ENCODE measurements at regions not wholly inside any gene's neighbourhood (a gene's known extent, or its start where the extent isn't known, plus 50 kb on each side); places are given as distances from the start of the nearest gene placed in this dataset.

DNA sequence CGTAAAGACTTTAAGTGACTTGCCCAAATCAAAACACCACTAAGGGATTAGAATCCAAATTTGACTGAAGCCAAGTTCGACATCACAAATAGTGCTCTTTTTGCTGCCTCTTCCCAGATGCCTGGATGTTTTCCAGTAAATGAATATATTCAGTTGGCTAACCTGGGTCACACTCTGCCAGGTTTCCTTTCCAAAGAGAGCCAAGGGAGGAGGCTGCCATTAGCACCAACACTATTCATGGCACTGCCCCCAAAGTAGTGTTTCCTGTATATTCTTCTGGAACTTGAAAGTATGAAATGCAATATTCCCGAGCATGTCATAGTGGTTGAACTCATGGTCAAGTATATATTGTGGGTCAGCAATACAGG lies 219.3 kb upstream of the UBASH3B start:
- H3K4me3 ChIP-seq (ENCODE audit: low read depth, low read length) = no peak overlapping the region
- H3K36me3 ChIP-seq (ENCODE audit: control insufficient read depth, insufficient read depth, low read length) = no peaks in the 10 kb centered on the region
- H3K9ac ChIP-seq (ENCODE audit: low read depth, low read length) = no peak overlapping the region
- H3K4me1 ChIP-seq (ENCODE audit: control insufficient read depth, insufficient read depth, low read length) = peaks cover 16% of the 10 kb centered on the region
- H3K27me3 ChIP-seq (ENCODE audit: control insufficient read depth, insufficient read depth, low read length) = no peaks in the 10 kb centered on the region
- no peaks in the 10 kb centered on the region for H3K9me3 ChIP-seq (ENCODE audit: control insufficient read depth, insufficient read depth, low read length)

DNA sequence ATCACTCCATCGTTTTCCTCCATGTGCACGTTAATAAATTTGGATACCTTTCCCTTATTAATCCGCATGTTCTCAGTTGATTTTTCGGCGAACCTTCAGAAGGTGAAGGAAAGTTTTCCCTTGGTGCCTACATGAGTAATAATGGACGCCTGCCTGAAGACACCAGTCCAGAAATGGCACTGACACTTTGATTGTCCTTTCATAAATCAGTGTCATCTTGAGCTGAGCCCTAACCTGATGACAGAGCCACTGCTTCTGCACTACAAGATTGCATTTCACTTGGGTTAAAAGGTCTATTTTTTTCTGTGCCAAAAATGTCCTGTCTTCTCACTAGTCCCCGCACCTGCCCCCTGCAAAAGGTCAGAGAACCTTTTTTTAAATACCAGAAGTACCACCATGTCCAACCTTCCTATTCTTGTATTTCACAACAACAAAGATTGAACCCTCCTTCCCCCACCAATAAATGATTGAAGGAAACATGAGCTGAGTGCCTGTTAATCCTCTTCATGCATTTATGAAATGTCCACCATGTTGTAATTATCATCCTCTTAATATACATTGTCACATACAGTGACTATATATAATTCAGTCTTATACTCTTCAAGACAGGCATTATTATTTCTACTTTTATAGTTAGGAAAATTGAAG lies 219.9 kb upstream of the UBASH3B start:
- H3K4me1 ChIP-seq (ENCODE audit: control insufficient read depth, insufficient read depth, low read length) = peaks cover 16% of the 10 kb centered on the region
- H3K27me3 ChIP-seq (ENCODE audit: control insufficient read depth, insufficient read depth, low read length) = no peaks in the 10 kb centered on the region
- no peaks in the 10 kb centered on the region for H3K9me3 ChIP-seq (ENCODE audit: control insufficient read depth, insufficient read depth, low read length)
- H3K4me3 ChIP-seq (ENCODE audit: low read depth, low read length) = no peak overlapping the region
- no peaks in the 10 kb centered on the region for H3K36me3 ChIP-seq (ENCODE audit: control insufficient read depth, insufficient read depth, low read length)
- no peak overlapping the region for H3K9ac ChIP-seq (ENCODE audit: low read depth, low read length)

DNA sequence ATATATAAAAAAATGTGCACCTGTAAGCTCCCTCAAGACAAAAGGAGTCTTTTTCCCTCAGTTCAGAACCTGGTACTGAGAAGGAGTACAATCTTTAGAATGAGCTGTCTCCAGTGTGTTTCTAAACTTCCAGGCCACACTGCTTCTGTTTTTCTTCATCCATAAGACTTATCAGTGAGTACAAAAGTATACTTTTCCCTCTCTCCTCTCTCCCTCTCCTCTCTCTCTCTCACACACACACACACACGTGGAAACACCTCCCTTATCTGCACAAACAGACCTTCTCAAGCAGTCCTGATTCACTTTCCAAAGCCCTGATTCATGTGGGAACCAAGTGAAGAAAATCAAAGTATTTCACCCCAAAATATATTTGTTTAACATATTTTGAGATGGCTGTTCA lies 220.7 kb upstream of the UBASH3B start:
- Histone ChIP-seq H3K9me3 (ENCODE audit: control insufficient read depth, insufficient read depth, low read length) (no peaks in the 10 kb centered on the region), H3K4me1 (ENCODE audit: control insufficient read depth, insufficient read depth, low read length) (peaks cover 13% of the 10 kb centered on the region), H3K27me3 (ENCODE audit: control insufficient read depth, insufficient read depth, low read length) (no peaks in the 10 kb centered on the region), H3K36me3 (ENCODE audit: control insufficient read depth, insufficient read depth, low read length) (no peaks in the 10 kb centered on the region), H3K4me3 (ENCODE audit: low read depth, low read length) (no peak overlapping the region), H3K9ac (ENCODE audit: low read depth, low read length) (no peak overlapping the region)

DNA sequence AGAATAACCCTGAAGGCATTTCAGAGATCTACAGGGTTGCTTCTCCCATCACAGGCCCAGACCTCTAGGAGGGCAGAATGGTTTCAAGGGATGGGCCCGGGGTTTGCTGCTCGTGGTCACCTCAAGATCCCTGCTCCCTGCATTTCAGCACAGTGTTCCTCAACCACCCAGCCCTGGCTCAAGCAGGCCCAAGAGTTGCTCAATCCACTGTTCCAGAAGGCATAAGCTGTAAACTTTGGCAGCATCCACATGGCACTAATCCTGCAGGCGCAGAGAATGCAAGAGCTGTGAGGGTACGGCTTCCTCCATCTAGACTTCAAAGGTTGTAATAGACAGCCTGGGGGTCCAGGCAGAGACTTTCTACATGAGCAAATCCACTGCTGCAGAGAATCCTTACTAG lies 225.0 kb upstream of the UBASH3B start:
- Histone ChIP-seq H3K36me3 (ENCODE audit: control insufficient read depth, insufficient read depth, low read length) (no peaks in the 10 kb centered on the region), H3K9me3 (ENCODE audit: control insufficient read depth, insufficient read depth, low read length) (no peaks in the 10 kb centered on the region), H3K27me3 (ENCODE audit: control insufficient read depth, insufficient read depth, low read length) (no peaks in the 10 kb centered on the region), H3K4me3 (ENCODE audit: low read depth, low read length) (no peak overlapping the region), H3K4me1 (ENCODE audit: control insufficient read depth, insufficient read depth, low read length) (peaks cover 6% of the 10 kb centered on the region), H3K9ac (ENCODE audit: low read depth, low read length) (no peak overlapping the region)

DNA sequence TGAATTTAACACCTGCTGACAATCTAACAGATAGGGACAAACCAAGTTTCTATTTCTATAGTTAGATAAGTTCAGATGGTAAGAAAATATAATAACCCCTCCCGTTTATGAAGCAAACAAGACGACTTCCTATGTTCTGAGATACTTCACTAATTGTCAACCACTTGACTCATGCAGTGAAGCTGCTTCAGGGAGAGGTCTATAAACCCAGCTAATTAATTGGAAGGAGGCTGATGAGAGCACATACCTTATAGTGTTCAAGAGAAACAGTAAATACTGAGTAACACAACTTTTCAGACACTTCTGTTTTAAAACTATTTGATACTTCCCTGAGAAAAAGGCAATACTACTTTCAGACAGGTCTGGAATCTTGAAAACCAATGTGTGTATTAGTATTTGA lies 229.4 kb upstream of the UBASH3B start:
- Histone ChIP-seq H3K4me1 (ENCODE audit: control insufficient read depth, insufficient read depth, low read length) (peaks cover 6% of the 10 kb centered on the region), H3K36me3 (ENCODE audit: control insufficient read depth, insufficient read depth, low read length) (no peaks in the 10 kb centered on the region), H3K4me3 (ENCODE audit: low read depth, low read length) (no peak overlapping the region), H3K27me3 (ENCODE audit: control insufficient read depth, insufficient read depth, low read length) (no peaks in the 10 kb centered on the region), H3K9ac (ENCODE audit: low read depth, low read length) (no peak overlapping the region), H3K9me3 (ENCODE audit: control insufficient read depth, insufficient read depth, low read length) (no peaks in the 10 kb centered on the region)

DNA sequence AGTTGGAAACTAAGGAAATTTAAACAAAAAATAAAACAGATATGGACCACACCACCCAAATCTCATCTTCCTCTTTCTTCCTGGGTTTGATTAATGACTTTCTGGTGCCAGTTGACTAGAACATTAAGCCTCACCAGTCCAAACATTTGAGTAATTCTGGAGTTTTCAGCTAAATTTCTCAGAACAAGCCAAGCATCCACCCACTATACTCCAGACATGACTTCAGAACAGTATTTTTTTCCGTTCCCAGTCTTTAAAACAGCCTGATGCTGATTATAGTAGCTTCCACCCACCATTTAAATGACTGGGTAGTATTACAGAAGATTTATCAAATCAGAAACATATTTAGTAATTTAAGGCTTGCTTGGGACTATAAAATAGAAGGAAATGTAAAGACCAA lies 230.9 kb upstream of the UBASH3B start:
- Histone ChIP-seq H3K36me3 (ENCODE audit: control insufficient read depth, insufficient read depth, low read length) (no peaks in the 10 kb centered on the region), H3K4me3 (ENCODE audit: low read depth, low read length) (no peak overlapping the region), H3K27me3 (ENCODE audit: control insufficient read depth, insufficient read depth, low read length) (no peaks in the 10 kb centered on the region), H3K4me1 (ENCODE audit: control insufficient read depth, insufficient read depth, low read length) (peaks cover 6% of the 10 kb centered on the region), H3K9ac (ENCODE audit: low read depth, low read length) (no peak overlapping the region), H3K9me3 (ENCODE audit: control insufficient read depth, insufficient read depth, low read length) (no peaks in the 10 kb centered on the region)

DNA sequence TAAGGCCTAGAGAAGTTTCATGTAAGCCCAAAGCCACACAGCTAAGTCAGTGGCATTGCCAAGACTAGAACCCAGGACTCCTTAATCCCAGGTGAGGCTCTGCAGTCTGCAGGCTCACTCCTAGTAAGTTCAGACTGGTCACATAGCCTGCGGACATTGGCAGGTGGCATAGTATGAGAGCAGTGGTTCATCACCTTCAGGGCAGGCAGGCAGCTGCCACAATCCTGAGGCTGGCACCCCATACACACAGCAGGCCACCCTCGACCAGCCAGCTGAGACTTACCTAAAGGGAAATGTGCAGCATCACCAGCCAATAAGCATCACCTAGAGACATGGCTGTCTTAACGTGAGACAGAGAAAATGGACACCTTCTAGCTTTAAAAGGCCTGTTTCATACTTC lies 231.6 kb upstream of the UBASH3B start:
- no peaks in the 10 kb centered on the region for H3K36me3 ChIP-seq (ENCODE audit: control insufficient read depth, insufficient read depth, low read length)
- H3K4me1 ChIP-seq (ENCODE audit: control insufficient read depth, insufficient read depth, low read length) = peaks cover 6% of the 10 kb centered on the region
- no peak overlapping the region for H3K4me3 ChIP-seq (ENCODE audit: low read depth, low read length)
- H3K9ac ChIP-seq (ENCODE audit: low read depth, low read length) = no peak overlapping the region
- H3K9me3 ChIP-seq (ENCODE audit: control insufficient read depth, insufficient read depth, low read length) = no peaks in the 10 kb centered on the region
- no peaks in the 10 kb centered on the region for H3K27me3 ChIP-seq (ENCODE audit: control insufficient read depth, insufficient read depth, low read length)

DNA sequence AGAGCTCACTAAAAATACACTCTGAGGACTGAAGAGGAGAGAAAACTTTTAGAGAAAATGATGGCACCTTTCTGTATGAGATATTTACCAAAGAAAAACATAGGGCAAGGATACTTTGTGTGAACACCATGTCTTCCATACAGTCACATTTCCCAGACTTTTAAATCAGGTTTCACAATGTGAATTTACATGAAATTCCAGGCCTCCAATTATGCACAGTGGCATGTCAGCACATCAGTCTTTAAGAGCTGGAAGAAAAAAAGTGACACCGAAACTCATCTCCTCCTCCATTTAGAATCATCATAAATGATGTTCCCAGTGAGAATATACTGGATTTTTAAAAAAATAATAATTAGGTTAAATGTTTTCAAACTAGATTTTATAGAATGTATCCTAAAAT lies 232.2 kb upstream of the UBASH3B start:
- Histone ChIP-seq H3K36me3 (ENCODE audit: control insufficient read depth, insufficient read depth, low read length) (no peaks in the 10 kb centered on the region), H3K9ac (ENCODE audit: low read depth, low read length) (no peak overlapping the region), H3K4me3 (ENCODE audit: low read depth, low read length) (no peak overlapping the region), H3K9me3 (ENCODE audit: control insufficient read depth, insufficient read depth, low read length) (no peaks in the 10 kb centered on the region), H3K27me3 (ENCODE audit: control insufficient read depth, insufficient read depth, low read length) (no peaks in the 10 kb centered on the region), H3K4me1 (ENCODE audit: control insufficient read depth, insufficient read depth, low read length) (peaks cover 6% of the 10 kb centered on the region)

DNA sequence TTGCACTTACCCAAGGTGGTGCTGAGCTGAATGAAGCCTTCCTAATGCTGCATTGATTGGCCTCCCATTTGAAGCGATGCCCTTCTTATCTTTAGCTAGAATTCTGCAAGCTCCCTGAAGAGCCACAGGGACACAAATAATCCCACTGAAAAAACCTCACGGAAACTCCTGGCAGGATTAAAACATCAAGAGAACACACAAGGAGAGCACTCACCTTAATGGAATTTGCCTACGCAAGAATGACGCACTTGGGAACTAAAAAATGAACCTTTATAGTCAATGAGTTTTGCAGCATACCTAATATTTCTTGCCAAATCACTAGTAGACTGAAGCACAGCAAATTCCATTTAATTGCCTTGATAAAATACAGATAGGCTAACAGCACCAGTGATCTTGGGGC lies 232.8 kb upstream of the UBASH3B start:
- Histone ChIP-seq H3K9me3 (ENCODE audit: control insufficient read depth, insufficient read depth, low read length) (no peaks in the 10 kb centered on the region), H3K9ac (ENCODE audit: low read depth, low read length) (no peak overlapping the region), H3K4me3 (ENCODE audit: low read depth, low read length) (no peak overlapping the region), H3K36me3 (ENCODE audit: control insufficient read depth, insufficient read depth, low read length) (no peaks in the 10 kb centered on the region), H3K27me3 (ENCODE audit: control insufficient read depth, insufficient read depth, low read length) (no peaks in the 10 kb centered on the region), H3K4me1 (ENCODE audit: control insufficient read depth, insufficient read depth, low read length) (peaks cover 6% of the 10 kb centered on the region)

DNA sequence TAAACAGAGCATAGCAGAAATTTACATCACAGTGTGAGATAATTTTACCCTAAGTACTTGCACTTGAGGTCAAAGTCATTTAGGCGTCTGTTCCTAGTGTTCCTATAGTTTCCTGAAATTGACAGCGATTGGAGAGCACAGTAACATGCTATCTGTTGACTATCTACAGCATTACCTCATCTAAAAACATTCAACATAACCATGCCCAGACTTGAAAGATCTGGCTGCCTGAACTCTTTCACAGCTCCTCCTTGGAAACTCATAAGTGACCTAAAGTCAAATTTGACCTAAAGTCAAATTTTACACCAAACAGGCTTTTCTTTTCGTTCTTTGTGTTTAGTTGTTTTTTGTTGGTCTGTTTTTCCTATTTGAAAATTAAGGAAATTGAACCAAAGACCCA lies 233.8 kb upstream of the UBASH3B start:
- H3K4me3 ChIP-seq (ENCODE audit: low read depth, low read length) = no peak overlapping the region
- H3K27me3 ChIP-seq (ENCODE audit: control insufficient read depth, insufficient read depth, low read length) = no peaks in the 10 kb centered on the region
- no peak overlapping the region for H3K9ac ChIP-seq (ENCODE audit: low read depth, low read length)
- no peaks in the 10 kb centered on the region for H3K9me3 ChIP-seq (ENCODE audit: control insufficient read depth, insufficient read depth, low read length)
- no peaks in the 10 kb centered on the region for H3K36me3 ChIP-seq (ENCODE audit: control insufficient read depth, insufficient read depth, low read length)
- peaks cover 6% of the 10 kb centered on the region for H3K4me1 ChIP-seq (ENCODE audit: control insufficient read depth, insufficient read depth, low read length)

DNA sequence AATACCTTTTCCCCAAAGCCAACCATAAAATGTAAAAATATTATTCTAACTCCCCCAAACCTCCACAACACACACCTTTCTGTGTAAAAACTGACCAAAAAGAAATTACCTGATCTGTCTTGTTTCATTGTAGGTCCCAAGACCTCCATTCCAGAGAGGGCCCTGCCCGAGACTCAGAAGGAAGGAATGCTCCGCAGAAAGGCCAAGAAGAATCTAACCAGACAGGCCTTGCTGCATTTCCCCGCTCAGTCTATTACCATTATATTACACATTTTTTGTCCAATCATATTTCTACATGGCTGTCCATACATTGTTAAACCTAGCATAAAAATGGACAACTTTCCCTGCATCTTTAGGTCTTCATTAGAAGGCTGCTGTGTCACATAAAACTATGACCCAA lies 237.5 kb upstream of the UBASH3B start:
- peaks cover 6% of the 10 kb centered on the region for H3K4me1 ChIP-seq (ENCODE audit: control insufficient read depth, insufficient read depth, low read length)

DNA sequence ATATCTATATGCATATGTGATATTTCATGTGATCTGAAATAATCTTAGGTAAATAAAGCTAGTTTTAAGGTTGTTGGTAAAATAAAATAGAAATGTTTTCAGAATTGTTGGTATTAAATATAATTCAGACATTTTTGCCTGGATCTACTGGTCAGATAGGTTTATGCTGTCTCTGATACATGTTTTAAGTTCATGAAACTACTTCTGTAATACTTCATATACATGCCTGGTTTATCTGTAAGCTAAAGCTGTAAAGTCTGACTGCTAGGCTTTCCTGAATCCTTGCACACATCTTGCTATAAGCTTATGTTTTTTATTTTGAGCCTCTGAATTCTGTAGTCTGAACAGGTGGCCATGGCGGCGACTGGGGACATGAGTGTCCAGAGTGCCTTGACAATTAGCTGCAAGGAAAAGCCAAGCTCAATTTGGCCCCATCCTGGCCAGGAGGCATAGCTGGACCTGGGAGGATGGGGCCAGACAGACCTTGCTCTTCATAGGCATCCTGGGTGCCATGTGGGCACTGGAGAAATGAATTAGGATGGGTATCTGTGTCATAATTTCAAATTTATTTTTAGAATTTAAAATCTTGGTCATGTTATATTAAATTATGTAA lies 241.0 kb upstream of the UBASH3B start:
- H3K4me1 ChIP-seq (ENCODE audit: control insufficient read depth, insufficient read depth, low read length) = peaks cover 7% of the 10 kb centered on the region
- no peaks in the 10 kb centered on the region for H3K9me3 ChIP-seq (ENCODE audit: control insufficient read depth, insufficient read depth, low read length)
- no peaks in the 10 kb centered on the region for H3K36me3 ChIP-seq (ENCODE audit: control insufficient read depth, insufficient read depth, low read length)
- H3K27me3 ChIP-seq (ENCODE audit: control insufficient read depth, insufficient read depth, low read length) = no peaks in the 10 kb centered on the region
- H3K4me3 ChIP-seq (ENCODE audit: low read depth, low read length) = no peak overlapping the region
- no peak overlapping the region for H3K9ac ChIP-seq (ENCODE audit: low read depth, low read length)

More for the DNA sequence above, 237.5 kb upstream of the UBASH3B start:
- no peaks in the 10 kb centered on the region for H3K9me3 ChIP-seq (ENCODE audit: control insufficient read depth, insufficient read depth, low read length)
- H3K36me3 ChIP-seq (ENCODE audit: control insufficient read depth, insufficient read depth, low read length) = no peaks in the 10 kb centered on the region
- no peak overlapping the region for H3K4me3 ChIP-seq (ENCODE audit: low read depth, low read length)
- no peaks in the 10 kb centered on the region for H3K27me3 ChIP-seq (ENCODE audit: control insufficient read depth, insufficient read depth, low read length)
- H3K9ac ChIP-seq (ENCODE audit: low read depth, low read length) = no peak overlapping the region
